Tibial nerve (tissue), 4 donors: ENCODE measurements at regions not wholly inside any gene's neighbourhood (a gene's known extent, or its start where the extent isn't known, plus 50 kb on each side); places are given as distances from the start of the nearest gene placed in this dataset.

Experiments used
- DNase-seq, 2 donors: peaks; one replicate each; pipeline ENCODE4 v3.0.0-alpha.2; 2019; ENCODE audit warnings: low spot score in 2 of 2
- H3K27ac ChIP-seq, 4 donors: fragments of 200-600 bp; sonication (generic) in 3 of 4; one replicate each; pipeline ENCODE4 v1.5.1; 2017 to 2019; ENCODE audit warnings: mild to moderate bottlenecking in 1 of 4
- H3K27me3 ChIP-seq, 2 donors: fragments of 200-600 bp; sonication (generic) in 1 of 2; one replicate each; pipeline versions ENCODE4 v1.5.1 to v1.6.0; 2017 to 2019
- H3K36me3 ChIP-seq, 3 donors: fragments of 200-600 bp; sonication (generic); one replicate each; pipeline ENCODE4 v1.5.1; 2018 to 2019
- H3K4me1 ChIP-seq, 4 donors: fragments of 200-600 bp; sonication (generic) in 3 of 4; one replicate each; pipeline ENCODE4 v1.5.1; 2017 to 2019
- H3K4me3 ChIP-seq, 4 donors: fragments of 200-600 bp; sonication (generic) in 3 of 4; one replicate each; pipeline ENCODE4 v1.5.1; 2017 to 2019; ENCODE audit warnings: mild to moderate bottlenecking in 1 of 4, moderate library complexity in 1 of 4
- H3K9me3 ChIP-seq, 4 donors: fragments of 200-600 bp; sonication (generic) in 3 of 4; one replicate each; pipeline ENCODE4 v1.5.1; 2017 to 2019
- CTCF ChIP-seq, 5 experiments: fragments of 200-600 bp in 3 of 5; fragments of 450-650 bp in 2 of 5; sonication (generic) in 3 of 5; IDR thresholded peaks; one replicate each; pipeline ENCODE4 v1.5.1; 2016 to 2019; ENCODE audit warnings: antibody characterized with exemption in 5 of 5, mild to moderate bottlenecking in 3 of 5, moderate library complexity in 2 of 5
- EP300 ChIP-seq, 2 donors: sonication (generic); formaldehyde crosslinking; IDR thresholded peaks; one replicate each; pipeline ENCODE4 v1.6.1; 2017; ENCODE audit warnings: antibody characterized with exemption in 2 of 2, mild to moderate bottlenecking in 1 of 2
- POLR2A ChIP-seq, 2 donors: fragments of 450-650 bp; IDR thresholded peaks; one replicate each; pipeline ENCODE4 v1.6.1; 2017; ENCODE audit warnings: antibody characterized with exemption in 2 of 2, mild to moderate bottlenecking in 2 of 2, moderate library complexity in 2 of 2
- whole genome bisulfite sequencing, 2 donors: methylation state at CpG; one replicate each; pipeline ENCODE4 v1.1.5; 2018; 5-methylcytosine and 5-hydroxymethylcytosine counted together

GRCh38 chr5:89213573-89213972, 330.6 kb upstream of the MEF2C start:
- DNase-seq: peak in 1 of 2 donors; percentile 10
- no peak for TF ChIP-seq CTCF (IDR thresholded peaks at IDR 0.05)
- no peak for TF ChIP-seq EP300 (IDR thresholded peaks at IDR 0.05)
- TF ChIP-seq POLR2A (IDR thresholded peaks at IDR 0.05): no peak
- WGBS, 2 donors: 17 to 19% methylated on average over 1 of the region's 1 CpG
- Histone ChIP-seq H3K27ac (no peak overlapping the region), H3K36me3 (no peaks in the 10 kb centered on the region), H3K4me3 (no peak overlapping the region), H3K9me3 (no peaks in the 10 kb centered on the region), H3K4me1 (no peaks in the 10 kb centered on the region), H3K27me3 (no peaks in the 10 kb centered on the region)

GRCh38 chr5:89211836-89212235, 328.9 kb upstream of the MEF2C start:
- no peaks in the 10 kb centered on the region for H3K4me1 ChIP-seq
- TF ChIP-seq POLR2A (IDR thresholded peaks at IDR 0.05) (no peak), EP300 (IDR thresholded peaks at IDR 0.05) (no peak), CTCF (IDR thresholded peaks at IDR 0.05) (no peak)
- 32 to 38% methylated on average over 2 of the region's 2 CpGs for WGBS, 2 donors
- H3K9me3 ChIP-seq: no peaks in the 10 kb centered on the region
- H3K27me3 ChIP-seq: no peaks in the 10 kb centered on the region
- DNase-seq: no peak
- no peak overlapping the region for H3K27ac ChIP-seq
- H3K36me3 ChIP-seq: no peaks in the 10 kb centered on the region
- no peak overlapping the region for H3K4me3 ChIP-seq

DNA sequence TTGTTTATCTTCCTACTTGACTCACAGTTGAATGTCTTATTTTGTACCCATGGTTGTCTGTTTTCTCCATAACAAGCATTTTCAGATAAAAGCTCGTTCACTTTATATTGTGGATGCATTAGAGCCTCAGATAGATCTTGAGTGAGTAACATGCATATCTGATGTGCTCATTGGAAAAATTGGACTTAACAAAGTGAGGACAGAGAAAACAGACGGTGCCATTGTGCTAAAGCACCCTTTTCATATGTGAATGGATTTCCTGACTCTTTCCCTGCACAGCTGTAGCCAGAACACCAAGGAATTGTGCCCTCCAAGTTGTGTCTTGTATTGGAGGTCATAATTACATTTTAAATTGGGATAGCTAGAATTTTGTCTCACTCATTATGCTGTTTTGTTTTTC, 325.8 kb upstream of the MEF2C start:
- no peaks in the 10 kb centered on the region for H3K9me3 ChIP-seq
- no peaks in the 10 kb centered on the region for H3K4me1 ChIP-seq
- no peak overlapping the region for H3K27ac ChIP-seq
- TF ChIP-seq EP300 (IDR thresholded peaks at IDR 0.05): no peak
- no peak for TF ChIP-seq POLR2A (IDR thresholded peaks at IDR 0.05)
- no peak for TF ChIP-seq CTCF (IDR thresholded peaks at IDR 0.05)
- H3K27me3 ChIP-seq: no peaks in the 10 kb centered on the region
- H3K4me3 ChIP-seq: no peak overlapping the region
- DNase-seq: no peak
- WGBS, 2 donors: 47 to 57% methylated on average over 2 of the region's 2 CpGs
- no peaks in the 10 kb centered on the region for H3K36me3 ChIP-seq

DNA sequence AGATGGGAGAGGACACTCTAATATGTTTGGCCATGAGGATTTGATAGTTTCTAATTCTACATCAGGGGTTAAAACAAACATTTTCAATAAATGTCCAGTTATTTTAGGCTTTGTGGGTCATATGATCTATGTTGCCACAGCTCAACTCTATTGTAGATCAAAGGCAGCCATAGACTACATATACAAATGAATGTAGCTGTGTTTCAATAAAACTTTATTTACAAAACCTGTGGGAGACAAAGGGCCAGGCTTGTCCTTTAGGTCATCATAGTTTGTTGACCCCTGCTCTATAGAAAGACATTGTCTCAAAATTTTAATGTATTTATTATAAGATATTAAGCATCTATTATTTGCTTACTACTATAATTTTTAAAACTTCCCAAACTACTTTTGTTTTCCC, 325.4 kb upstream of the MEF2C start:
- H3K9me3 ChIP-seq: no peaks in the 10 kb centered on the region
- H3K36me3 ChIP-seq: no peaks in the 10 kb centered on the region
- H3K27ac ChIP-seq: no peak overlapping the region
- TF ChIP-seq CTCF (IDR thresholded peaks at IDR 0.05) (no peak), EP300 (IDR thresholded peaks at IDR 0.05) (no peak), POLR2A (IDR thresholded peaks at IDR 0.05) (no peak)
- H3K4me1 ChIP-seq: no peaks in the 10 kb centered on the region
- no peak for DNase-seq
- H3K27me3 ChIP-seq: no peaks in the 10 kb centered on the region
- H3K4me3 ChIP-seq: no peak overlapping the region

DNA sequence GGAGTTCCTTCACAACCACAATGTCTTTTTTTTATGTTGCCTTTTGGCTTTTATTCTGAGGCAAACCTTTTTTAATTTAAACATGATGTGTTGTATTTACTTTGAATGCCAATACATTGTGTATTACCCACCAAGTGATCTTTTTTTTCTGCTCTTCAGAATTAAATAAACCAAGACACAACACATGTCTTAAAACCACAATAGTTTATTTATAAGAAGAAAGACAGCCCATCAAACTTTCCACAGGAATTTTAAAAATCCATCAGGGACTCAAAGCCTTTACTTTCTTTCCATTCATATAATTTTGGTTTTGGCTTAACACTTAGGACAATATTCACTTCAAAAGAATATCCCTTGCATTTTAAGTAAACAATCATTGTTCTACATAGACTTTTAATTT, 321.8 kb upstream of the MEF2C start:
- TF ChIP-seq POLR2A (IDR thresholded peaks at IDR 0.05): no peak
- TF ChIP-seq EP300 (IDR thresholded peaks at IDR 0.05): no peak
- TF ChIP-seq CTCF (IDR thresholded peaks at IDR 0.05): no peak
- Histone ChIP-seq H3K36me3 (no peaks in the 10 kb centered on the region), H3K27me3 (no peaks in the 10 kb centered on the region), H3K27ac (no peak overlapping the region), H3K4me3 (no peak overlapping the region), H3K4me1 (no peaks in the 10 kb centered on the region), H3K9me3 (peaks cover 0 to 6% (median 3%) of the 10 kb centered on the region in 4 donors)
- no peak for DNase-seq
